Activated T-cell treated with anti-CD3 and anti-CD28 coated beads, Interleukin-2, amount 50 U/mL, for 48 hours (primary cell): ENCODE measurements at regions not wholly inside any gene's neighbourhood (a gene's known extent, or its start where the extent isn't known, plus 50 kb on each side); places are given as distances from the start of the nearest gene placed in this dataset.
A peak's percentile ranks its signal among the peaks of the same experiment; 100 is the strongest.
"Not testable (repeated sequence)": the region's sequence is repeated elsewhere in the genome, so short reads cannot be mapped to it uniquely, and the experiment has no call there.

ENCODE experiments used
- DNase-seq, 2 experiments: peaks; one replicate each; pipeline ENCODE4 v3.0.0-alpha.2; 2020

GRCh38 chr14:70269582-70269981 is 80.8 kb upstream of the SLC8A3 start:
- DNase-seq, result no peak

GRCh38 chr14:70268760-70269159 is 80.0 kb upstream of the SLC8A3 start:
- no peak for DNase-seq

GRCh38 chr14:70266157-70266556 is 77.4 kb upstream of the SLC8A3 start:
- DNase-seq, result no peak

- DNase-seq, result no peak
These were observed 76.7 kb upstream of the SLC8A3 start for GRCh38 chr14:70265422-70265821.

GRCh38 chr14:70259420-70259819 is 70.7 kb upstream of the SLC8A3 start:
- no peak for DNase-seq

- DNase-seq, result peak; percentile 37 to 49
These were observed 68.8 kb upstream of the SLC8A3 start for GRCh38 chr14:70257526-70257925.

- DNase-seq, result no peak
These were observed 67.8 kb upstream of the SLC8A3 start for GRCh38 chr14:70256601-70257000.

GRCh38 chr14:70255071-70256057 is 66.6 kb upstream of the SLC8A3 start:
- DNase-seq, result peak; percentile 32 to 45

GRCh38 chr14:70254476-70254961 is 65.8 kb upstream of the SLC8A3 start:
- peak; percentile 29 to 31 for DNase-seq

GRCh38 chr14:70253547-70253946 is 64.8 kb upstream of the SLC8A3 start:
- DNase-seq, result not testable (repeated sequence)

- no peak for DNase-seq
These were observed 56.3 kb upstream of the SLC8A3 start for GRCh38 chr14:70245026-70245425.

- DNase-seq, result no peak
These were observed 51.1 kb upstream of the SLC8A3 start for GRCh38 chr14:70239802-70240201.

GRCh38 chr14:70238635-70239034 is 49.9 kb upstream of the SLC8A3 start:
- not testable (repeated sequence) for DNase-seq
